ENCODE measurements at regions not wholly inside any gene's neighbourhood (a gene's known extent, or its start where the extent isn't known, plus 50 kb on each side); places are given as distances from the start of the nearest gene placed in this dataset.

- TF ChIP-seq CTCF (IDR thresholded peaks at IDR 0.05): no peak
- TF ChIP-seq, protein P1, sequence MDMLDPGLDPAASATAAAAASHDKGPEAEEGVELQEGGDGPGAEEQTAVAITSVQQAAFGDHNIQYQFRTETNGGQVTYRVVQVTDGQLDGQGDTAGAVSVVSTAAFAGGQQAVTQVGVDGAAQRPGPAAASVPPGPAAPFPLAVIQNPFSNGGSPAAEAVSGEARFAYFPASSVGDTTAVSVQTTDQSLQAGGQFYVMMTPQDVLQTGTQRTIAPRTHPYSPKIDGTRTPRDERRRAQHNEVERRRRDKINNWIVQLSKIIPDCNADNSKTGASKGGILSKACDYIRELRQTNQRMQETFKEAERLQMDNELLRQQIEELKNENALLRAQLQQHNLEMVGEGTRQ (CRISPR knock-in tag; IDR thresholded peaks at IDR 0.05): no peak
- no peak for TF ChIP-seq ZNF532 (CRISPR knock-in tag; IDR thresholded peaks at IDR 0.05; ENCODE audit: borderline replicate concordance)
These were observed 226.5 kb upstream of the ZBED5 start for GRCh38 chr11:11084337-11084736.
